ENCODE measurements at regions not wholly inside any gene's neighbourhood (a gene's known extent, or its start where the extent isn't known, plus 50 kb on each side); places are given as distances from the start of the nearest gene placed in this dataset.

- TF ChIP-seq, protein P1, sequence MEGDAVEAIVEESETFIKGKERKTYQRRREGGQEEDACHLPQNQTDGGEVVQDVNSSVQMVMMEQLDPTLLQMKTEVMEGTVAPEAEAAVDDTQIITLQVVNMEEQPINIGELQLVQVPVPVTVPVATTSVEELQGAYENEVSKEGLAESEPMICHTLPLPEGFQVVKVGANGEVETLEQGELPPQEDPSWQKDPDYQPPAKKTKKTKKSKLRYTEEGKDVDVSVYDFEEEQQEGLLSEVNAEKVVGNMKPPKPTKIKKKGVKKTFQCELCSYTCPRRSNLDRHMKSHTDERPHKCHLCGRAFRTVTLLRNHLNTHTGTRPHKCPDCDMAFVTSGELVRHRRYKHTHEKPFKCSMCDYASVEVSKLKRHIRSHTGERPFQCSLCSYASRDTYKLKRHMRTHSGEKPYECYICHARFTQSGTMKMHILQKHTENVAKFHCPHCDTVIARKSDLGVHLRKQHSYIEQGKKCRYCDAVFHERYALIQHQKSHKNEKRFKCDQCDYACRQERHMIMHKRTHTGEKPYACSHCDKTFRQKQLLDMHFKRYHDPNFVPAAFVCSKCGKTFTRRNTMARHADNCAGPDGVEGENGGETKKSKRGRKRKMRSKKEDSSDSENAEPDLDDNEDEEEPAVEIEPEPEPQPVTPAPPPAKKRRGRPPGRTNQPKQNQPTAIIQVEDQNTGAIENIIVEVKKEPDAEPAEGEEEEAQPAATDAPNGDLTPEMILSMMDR (IDR thresholded peaks at IDR 0.05) = no peak
- TF ChIP-seq POLR2A (IDR thresholded peaks at IDR 0.05) = no peak
These were observed 68.7 kb upstream of the TEX13D start for GRCh38 chrX:124263743-124264142.

Measured in Peyer's patch (tissue), 4 donors.